NCI-H1417 (cell line): ENCODE measurements at regions not wholly inside any gene's neighbourhood (a gene's known extent, or its start where the extent isn't known, plus 50 kb on each side); places are given as distances from the start of the nearest gene placed in this dataset.
"Not testable (repeated sequence)": the region's sequence is repeated elsewhere in the genome, so short reads cannot be mapped to it uniquely, and the experiment has no call there.

Experiments used
- DNase-seq, 3 experiments: peaks; one replicate each; lab custom pipeline; 2025; lab: John Stamatoyannopoulos, UW

GRCh38 chr5:63124266-63124665, 545.6 kb downstream of the LRRC70 start:
- DNase-seq, result no peak

- no peak for DNase-seq
Measured at GRCh38 chr5:63121471-63121870, 542.9 kb downstream of the LRRC70 start.

GRCh38 chr5:63118221-63118620, 539.6 kb downstream of the LRRC70 start:
- DNase-seq, result no peak

GRCh38 chr5:63111891-63112290, 533.3 kb downstream of the LRRC70 start:
- no peak for DNase-seq

- no peak for DNase-seq
Measured at GRCh38 chr5:63101870-63102269, 523.3 kb downstream of the LRRC70 start.

- no peak for DNase-seq
Measured at GRCh38 chr5:63097286-63097685, 518.7 kb downstream of the LRRC70 start.

GRCh38 chr5:63094730-63095129, 516.1 kb downstream of the LRRC70 start:
- no peak for DNase-seq

GRCh38 chr5:63089147-63089546, 510.5 kb downstream of the LRRC70 start:
- no peak for DNase-seq

GRCh38 chr5:63085561-63085960, 506.9 kb downstream of the LRRC70 start:
- no peak for DNase-seq

- not testable (repeated sequence) for DNase-seq
Measured at GRCh38 chr5:63083689-63084088, 505.1 kb downstream of the LRRC70 start.

GRCh38 chr5:63081402-63081801, 502.8 kb downstream of the LRRC70 start:
- no peak for DNase-seq

GRCh38 chr5:63070001-63070400, 491.4 kb downstream of the LRRC70 start:
- no peak for DNase-seq

- DNase-seq, result no peak
Measured at GRCh38 chr5:63055421-63055820, 476.8 kb downstream of the LRRC70 start.

GRCh38 chr5:63053019-63053638, 474.5 kb downstream of the LRRC70 start:
- no peak for DNase-seq

- DNase-seq, result peak in 2 of 3 experiments; percentile 11 to 19
Measured at GRCh38 chr5:63050916-63051315, 472.3 kb downstream of the LRRC70 start.

GRCh38 chr5:63049935-63050334, 471.3 kb downstream of the LRRC70 start:
- DNase-seq, result no peak

GRCh38 chr5:63043792-63044191, 465.2 kb downstream of the LRRC70 start:
- DNase-seq, result no peak

- DNase-seq, result no peak
Measured at GRCh38 chr5:63032343-63032742, 453.7 kb downstream of the LRRC70 start.

GRCh38 chr5:63029891-63030290, 451.3 kb downstream of the LRRC70 start:
- no peak for DNase-seq

- DNase-seq, result no peak
Measured at GRCh38 chr5:63025679-63026078, 447.1 kb downstream of the LRRC70 start.

- no peak for DNase-seq
Measured at GRCh38 chr5:63022403-63022802, 443.8 kb downstream of the LRRC70 start.

- no peak for DNase-seq
Measured at GRCh38 chr5:63011158-63011557, 432.5 kb downstream of the LRRC70 start.

GRCh38 chr5:63008195-63008594, 429.6 kb downstream of the LRRC70 start:
- no peak for DNase-seq

- DNase-seq, result not testable (repeated sequence)
Measured at GRCh38 chr5:62994842-62995241, 416.2 kb downstream of the LRRC70 start.
